HG03442 (cell line): ENCODE measurements at regions not wholly inside any gene's neighbourhood (a gene's known extent, or its start where the extent isn't known, plus 50 kb on each side); places are given as distances from the start of the nearest gene placed in this dataset.

Experiments used
- ATAC-seq: cut with Tn5 transposase; IDR thresholded peaks from one replicate; pipeline ENCODE4 v1.9.1; 2021; ENCODE audit warnings: mild to moderate bottlenecking, moderate library complexity; ENCODE audit not compliant: unreplicated experiment

- ATAC-seq: no peak
Measured at GRCh38 chr4:123455360-123455759, 58.8 kb downstream of the SPRY1 start.

- ATAC-seq: no peak
Measured at GRCh38 chr4:123462007-123462406, 65.4 kb downstream of the SPRY1 start.

- no peak for ATAC-seq
Measured at GRCh38 chr4:123463869-123464268, 67.3 kb downstream of the SPRY1 start.

GRCh38 chr4:123465416-123465815, 68.8 kb downstream of the SPRY1 start:
- no peak for ATAC-seq

GRCh38 chr4:123466080-123466785, 69.6 kb downstream of the SPRY1 start:
- ATAC-seq: no peak

DNA sequence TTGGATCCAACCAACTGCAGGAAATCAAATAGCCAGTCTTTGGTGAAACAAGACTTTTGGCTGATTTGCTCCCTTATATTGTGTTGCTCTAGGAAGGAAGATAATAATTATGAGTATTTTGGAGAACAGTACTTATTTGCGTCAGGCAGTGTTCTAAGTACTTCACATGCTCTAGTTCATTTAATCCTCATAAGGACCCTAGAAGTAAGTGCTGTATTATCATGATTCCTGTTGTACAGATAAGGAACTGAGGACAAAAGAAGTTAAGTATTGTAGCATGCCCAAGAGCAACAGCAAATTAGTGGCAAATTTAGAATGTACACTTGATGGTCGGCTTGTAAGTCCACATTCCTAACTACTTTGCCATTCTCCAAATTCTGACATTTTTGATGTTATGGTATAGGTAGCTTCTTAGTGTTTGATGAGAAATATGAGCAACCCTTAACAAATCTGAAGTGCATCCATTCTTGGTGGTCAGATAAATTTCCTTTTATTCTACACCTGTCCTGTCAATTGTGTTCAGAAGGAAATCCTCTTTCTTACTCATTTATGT, 72.0 kb downstream of the SPRY1 start:
- ATAC-seq: no peak

- ATAC-seq: no peak
Measured at GRCh38 chr4:123469245-123469644, 72.7 kb downstream of the SPRY1 start.

GRCh38 chr4:123469696-123470095, 73.1 kb downstream of the SPRY1 start:
- ATAC-seq: no peak

- no peak for ATAC-seq
Measured at GRCh38 chr4:123470640-123471039, 74.0 kb downstream of the SPRY1 start.

GRCh38 chr4:123471655-123472369, 75.2 kb downstream of the SPRY1 start:
- ATAC-seq: no peak

- no peak for ATAC-seq
Measured at GRCh38 chr4:123474817-123475216, 78.2 kb downstream of the SPRY1 start.

DNA sequence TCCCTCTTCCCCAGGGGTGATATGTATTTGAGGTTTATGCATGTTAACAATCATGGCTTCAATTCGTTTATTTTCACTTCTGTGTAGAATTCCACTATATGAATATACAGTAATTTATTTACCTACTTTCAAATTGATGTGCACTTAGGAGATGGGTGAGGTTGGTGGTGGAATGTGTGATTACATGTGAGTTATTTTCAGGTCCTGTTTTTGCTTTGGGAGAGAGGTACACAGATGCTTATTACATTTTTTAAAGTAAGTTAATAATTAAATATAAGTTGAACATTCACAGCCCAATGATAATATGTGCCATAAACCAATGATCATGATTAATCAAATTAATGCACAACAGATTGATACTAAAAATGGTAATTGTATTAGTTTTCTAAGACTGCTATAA, 79.5 kb downstream of the SPRY1 start:
- ATAC-seq: no peak

DNA sequence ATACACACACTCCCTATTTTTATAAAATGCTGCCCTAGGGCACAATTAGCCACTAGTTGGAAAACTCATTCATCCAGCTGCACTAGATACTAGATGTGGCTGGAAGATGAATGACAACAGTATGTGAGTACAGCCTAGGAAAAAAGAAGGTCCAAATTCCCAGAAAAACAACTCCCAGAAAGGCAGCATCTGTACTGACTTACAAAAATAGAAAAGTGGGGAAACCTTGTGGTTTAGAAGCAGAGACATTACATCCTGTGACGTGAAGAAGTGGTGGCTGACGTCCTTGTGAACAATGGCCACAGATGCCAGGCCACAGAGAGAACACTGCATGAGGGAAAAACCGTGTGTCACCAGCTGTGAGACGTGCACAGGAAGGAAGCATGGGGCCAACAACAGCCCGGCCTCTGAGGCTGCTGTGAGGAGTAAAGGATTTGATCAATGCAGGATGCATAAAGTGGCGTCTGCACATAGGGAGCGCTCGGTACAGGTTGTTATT, 81.2 kb downstream of the SPRY1 start:
- peak; percentile 55 for ATAC-seq

GRCh38 chr4:123478859-123479345, 82.3 kb downstream of the SPRY1 start:
- ATAC-seq: peak; percentile 56

DNA sequence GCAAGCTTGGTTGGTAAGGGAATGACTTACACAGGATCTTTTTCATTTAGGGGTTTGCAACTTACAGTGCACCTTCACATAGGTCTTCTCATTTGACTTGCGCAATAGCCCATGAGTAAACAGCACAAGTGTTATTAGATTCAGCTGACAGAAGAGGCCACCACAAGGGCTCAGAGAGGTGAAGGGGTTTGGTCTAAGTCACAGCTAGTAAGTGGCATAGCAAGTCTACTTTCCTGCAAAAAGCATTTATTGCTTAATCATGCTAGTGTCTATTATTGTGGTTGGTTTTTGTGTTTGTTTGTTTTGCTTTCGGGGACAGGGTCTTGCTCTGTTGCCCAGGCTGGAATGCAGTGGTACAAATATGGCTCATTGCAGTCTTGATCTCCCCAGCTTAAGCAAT, 83.3 kb downstream of the SPRY1 start:
- ATAC-seq: no peak

- ATAC-seq: no peak
Measured at GRCh38 chr4:123480706-123481418, 84.3 kb downstream of the SPRY1 start.

- ATAC-seq: no peak
Measured at GRCh38 chr4:123481717-123482116, 85.1 kb downstream of the SPRY1 start.

DNA sequence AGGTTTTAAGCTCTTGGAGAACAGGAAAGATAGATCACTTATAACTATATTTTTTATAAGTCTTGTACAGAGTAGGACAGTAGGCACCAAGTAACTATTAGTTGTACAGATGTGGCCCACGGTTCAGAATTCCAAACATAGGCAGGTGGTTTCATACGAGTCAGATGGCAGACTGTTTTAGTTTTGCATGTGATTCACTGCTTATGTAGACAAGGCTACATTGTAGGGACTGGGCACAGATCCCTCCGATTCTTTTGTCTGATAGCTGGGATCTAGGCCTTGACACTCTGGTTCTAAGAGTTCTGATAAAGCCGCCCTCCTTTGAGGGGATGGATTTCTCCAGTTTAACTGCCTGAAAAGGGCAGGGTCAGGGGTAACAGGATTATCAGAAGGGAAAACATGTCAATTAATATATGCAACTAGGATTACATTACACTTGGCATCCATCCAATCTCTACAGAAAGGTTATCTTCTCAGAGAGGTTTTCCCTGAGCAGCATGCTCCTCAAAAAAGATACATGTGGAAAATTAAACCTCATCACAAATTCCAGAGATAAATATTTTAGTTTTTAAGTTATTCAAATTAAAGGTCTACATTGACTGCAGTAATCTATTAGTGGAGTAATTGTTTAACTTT, 87.8 kb downstream of the SPRY1 start:
- ATAC-seq: no peak

- ATAC-seq: no peak
Measured at GRCh38 chr4:123485601-123486000, 89.0 kb downstream of the SPRY1 start.

GRCh38 chr4:123488916-123489315, 92.3 kb downstream of the SPRY1 start:
- peak; percentile 93 for ATAC-seq

GRCh38 chr4:123495530-123495929, 98.9 kb downstream of the SPRY1 start:
- no peak for ATAC-seq
